Smooth muscle cell (in vitro differentiated cells): ENCODE measurements at regions not wholly inside any gene's neighbourhood (a gene's known extent, or its start where the extent isn't known, plus 50 kb on each side); places are given as distances from the start of the nearest gene placed in this dataset.

Experiments used
- DNase-seq: peaks from one replicate; lab custom pipeline; 2025; ENCODE audit not compliant: unreplicated experiment; lab: John Stamatoyannopoulos, UW
- H2AFZ ChIP-seq: fragments of 200-600 bp; sonication (generic); 2 replicates; pipeline ENCODE4 v1.6.0; 2016; ENCODE audit warnings: antibody characterized with exemption, low read depth, mild to moderate bottlenecking
- H3F3A ChIP-seq: fragments of 200-600 bp; sonication (generic); 2 replicates; pipeline ENCODE4 v1.6.0; 2017; ENCODE audit warnings: antibody characterized with exemption, low read depth
- H3K27ac ChIP-seq: fragments of 200-600 bp; sonication (generic); 2 replicates; pipeline ENCODE4 v1.5.1; 2016; ENCODE audit warnings: low read depth, mild to moderate bottlenecking
- H3K27me3 ChIP-seq: fragments of 200-600 bp; sonication (generic); 2 replicates; pipeline ENCODE4 v1.6.1; 2016; ENCODE audit warnings: low read depth, mild to moderate bottlenecking
- H3K36me3 ChIP-seq: fragments of 200-600 bp; sonication (generic); 2 replicates; pipeline ENCODE4 v1.5.1; 2016; ENCODE audit warnings: low read depth
- H3K4me1 ChIP-seq: fragments of 200-600 bp; sonication (generic); 2 replicates; pipeline ENCODE4 v1.5.1; 2016; ENCODE audit warnings: low read depth
- H3K4me2 ChIP-seq: fragments of 200-600 bp; sonication (generic); 2 replicates; pipeline ENCODE4 v1.6.0; 2016; ENCODE audit warnings: mild to moderate bottlenecking
- H3K4me3 ChIP-seq: fragments of 200-600 bp; sonication (generic); 2 replicates; pipeline ENCODE4 v1.5.1; 2016; ENCODE audit warnings: mild to moderate bottlenecking
- H3K79me2 ChIP-seq: fragments of 200-600 bp; sonication (generic); 2 replicates; pipeline ENCODE4 v1.6.0; 2016; ENCODE audit warnings: low read depth, mild to moderate bottlenecking
- H3K9ac ChIP-seq: fragments of 200-600 bp; sonication (generic); 2 replicates; pipeline ENCODE4 v1.6.0; 2016; ENCODE audit warnings: low read depth
- H3K9me3 ChIP-seq: fragments of 200-600 bp; sonication (generic); replicated peaks from 2 replicates; pipeline ENCODE4 v1.5.1; 2016; ENCODE audit warnings: low read depth
- H4K20me1 ChIP-seq: fragments of 200-600 bp; sonication (generic); 2 replicates; pipeline ENCODE4 v1.6.0; 2016; ENCODE audit warnings: low read depth
- WGBS: methylation state at CpG from one replicate; pipeline ENCODE4 v1.1.7; 2016; ENCODE audit warnings: low lambda C conversion rate; 5-methylcytosine and 5-hydroxymethylcytosine counted together
- TF ChIP-seq, protein P1 (sequence below): fragments of 200-600 bp; sonication (generic); IDR thresholded peaks from 2 replicates; pipeline ENCODE4 v1.5.1; 2017; ENCODE audit warnings: borderline replicate concordance, mild to moderate bottlenecking, antibody characterized with exemption; ENCODE audit not compliant: insufficient read depth, poor library complexity, severe bottlenecking

GRCh38 chr16:8199390-8199789 lies 390.9 kb downstream of the TMEM114 start:
- Histone ChIP-seq H4K20me1 (no peaks in the 10 kb centered on the region), H2AFZ (no peak overlapping the region), H3K36me3 (no peaks in the 10 kb centered on the region), H3K27ac (no peak overlapping the region), H3K4me3 (no peak overlapping the region), H3K79me2 (no peaks in the 10 kb centered on the region), H3F3A (no peaks in the 10 kb centered on the region), H3K9me3 (peaks cover 3% of the 10 kb centered on the region), H3K9ac (no peak overlapping the region), H3K4me2 (no peak overlapping the region), H3K27me3 (no peaks in the 10 kb centered on the region), H3K4me1 (no peaks in the 10 kb centered on the region)
- TF ChIP-seq, protein P1, sequence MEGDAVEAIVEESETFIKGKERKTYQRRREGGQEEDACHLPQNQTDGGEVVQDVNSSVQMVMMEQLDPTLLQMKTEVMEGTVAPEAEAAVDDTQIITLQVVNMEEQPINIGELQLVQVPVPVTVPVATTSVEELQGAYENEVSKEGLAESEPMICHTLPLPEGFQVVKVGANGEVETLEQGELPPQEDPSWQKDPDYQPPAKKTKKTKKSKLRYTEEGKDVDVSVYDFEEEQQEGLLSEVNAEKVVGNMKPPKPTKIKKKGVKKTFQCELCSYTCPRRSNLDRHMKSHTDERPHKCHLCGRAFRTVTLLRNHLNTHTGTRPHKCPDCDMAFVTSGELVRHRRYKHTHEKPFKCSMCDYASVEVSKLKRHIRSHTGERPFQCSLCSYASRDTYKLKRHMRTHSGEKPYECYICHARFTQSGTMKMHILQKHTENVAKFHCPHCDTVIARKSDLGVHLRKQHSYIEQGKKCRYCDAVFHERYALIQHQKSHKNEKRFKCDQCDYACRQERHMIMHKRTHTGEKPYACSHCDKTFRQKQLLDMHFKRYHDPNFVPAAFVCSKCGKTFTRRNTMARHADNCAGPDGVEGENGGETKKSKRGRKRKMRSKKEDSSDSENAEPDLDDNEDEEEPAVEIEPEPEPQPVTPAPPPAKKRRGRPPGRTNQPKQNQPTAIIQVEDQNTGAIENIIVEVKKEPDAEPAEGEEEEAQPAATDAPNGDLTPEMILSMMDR: no peak
- no peak for DNase-seq
- WGBS: 56% methylated on average over 5 of the region's 5 CpGs

DNA sequence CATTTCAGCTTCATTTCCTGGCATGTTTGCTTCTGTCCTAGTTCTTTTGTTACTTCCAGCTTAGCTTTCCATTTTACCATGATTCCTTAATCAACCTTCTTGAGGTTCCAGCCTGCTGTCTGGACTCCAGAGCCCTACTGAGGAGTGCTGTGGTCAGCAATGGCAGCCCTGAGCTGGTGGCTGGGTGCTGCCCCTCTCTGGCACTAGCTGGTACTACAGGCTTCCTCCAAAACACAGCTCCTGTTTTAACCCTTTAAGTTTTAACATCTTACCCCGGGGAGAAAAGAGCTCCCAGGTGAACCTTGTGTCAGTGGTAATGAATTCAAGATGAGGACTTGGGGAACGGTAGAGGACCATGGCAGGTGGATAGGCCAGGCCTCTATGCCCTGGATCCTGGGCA lies 395.5 kb downstream of the TMEM114 start:
- Histone ChIP-seq H4K20me1 (no peaks in the 10 kb centered on the region), H3K79me2 (no peaks in the 10 kb centered on the region), H3K9ac (no peak overlapping the region), H3K27me3 (no peaks in the 10 kb centered on the region), H3K36me3 (no peaks in the 10 kb centered on the region), H3K9me3 (no peaks in the 10 kb centered on the region), H2AFZ (no peak overlapping the region), H3K27ac (no peak overlapping the region), H3F3A (no peaks in the 10 kb centered on the region), H3K4me1 (no peaks in the 10 kb centered on the region), H3K4me2 (no peak overlapping the region), H3K4me3 (no peak overlapping the region)
- TF ChIP-seq, protein P1: peak; percentile 34
- WGBS: 58% methylated on average over 2 of the region's 2 CpGs
- no peak for DNase-seq

- H3K4me2 ChIP-seq: no peak overlapping the region
- H3K27ac ChIP-seq: no peak overlapping the region
- no peaks in the 10 kb centered on the region for H3K27me3 ChIP-seq
- no peaks in the 10 kb centered on the region for H4K20me1 ChIP-seq
- H2AFZ ChIP-seq: no peak overlapping the region
- no peaks in the 10 kb centered on the region for H3F3A ChIP-seq
- H3K79me2 ChIP-seq: no peaks in the 10 kb centered on the region
- H3K4me1 ChIP-seq: no peaks in the 10 kb centered on the region
- 86% methylated on average over 8 of the region's 8 CpGs for WGBS
- H3K4me3 ChIP-seq: no peak overlapping the region
- TF ChIP-seq, protein P1: no peak
- no peaks in the 10 kb centered on the region for H3K9me3 ChIP-seq
- H3K9ac ChIP-seq: no peak overlapping the region
- H3K36me3 ChIP-seq: no peaks in the 10 kb centered on the region
- no peak for DNase-seq
Observed at GRCh38 chr16:8188841-8189240, 401.5 kb downstream of the TMEM114 start.

- DNase-seq: no peak
- H3K36me3 ChIP-seq: no peaks in the 10 kb centered on the region
- no peak overlapping the region for H3K27ac ChIP-seq
- no peak overlapping the region for H3K9ac ChIP-seq
- H3K27me3 ChIP-seq: no peaks in the 10 kb centered on the region
- 80% methylated on average over 5 of the region's 5 CpGs for WGBS
- H3K4me3 ChIP-seq: no peak overlapping the region
- H3K4me2 ChIP-seq: no peak overlapping the region
- no peaks in the 10 kb centered on the region for H4K20me1 ChIP-seq
- no peaks in the 10 kb centered on the region for H3K79me2 ChIP-seq
- TF ChIP-seq, protein P1: no peak
- no peaks in the 10 kb centered on the region for H3F3A ChIP-seq
- H2AFZ ChIP-seq: no peak overlapping the region
- no peaks in the 10 kb centered on the region for H3K4me1 ChIP-seq
- no peaks in the 10 kb centered on the region for H3K9me3 ChIP-seq
Observed at GRCh38 chr16:8187782-8188372, 402.4 kb downstream of the TMEM114 start.
